HG03039 (cell line): ENCODE measurements at regions not wholly inside any gene's neighbourhood (a gene's known extent, or its start where the extent isn't known, plus 50 kb on each side); places are given as distances from the start of the nearest gene placed in this dataset.
"Not testable (repeated sequence)": the region's sequence is repeated elsewhere in the genome, so short reads cannot be mapped to it uniquely, and the experiment has no call there.

Experiments
- ATAC-seq: cut with Tn5 transposase; IDR thresholded peaks from one replicate; pipeline ENCODE4 v1.9.1; 2021; ENCODE audit warnings: mild to moderate bottlenecking, moderate library complexity; ENCODE audit not compliant: unreplicated experiment

DNA sequence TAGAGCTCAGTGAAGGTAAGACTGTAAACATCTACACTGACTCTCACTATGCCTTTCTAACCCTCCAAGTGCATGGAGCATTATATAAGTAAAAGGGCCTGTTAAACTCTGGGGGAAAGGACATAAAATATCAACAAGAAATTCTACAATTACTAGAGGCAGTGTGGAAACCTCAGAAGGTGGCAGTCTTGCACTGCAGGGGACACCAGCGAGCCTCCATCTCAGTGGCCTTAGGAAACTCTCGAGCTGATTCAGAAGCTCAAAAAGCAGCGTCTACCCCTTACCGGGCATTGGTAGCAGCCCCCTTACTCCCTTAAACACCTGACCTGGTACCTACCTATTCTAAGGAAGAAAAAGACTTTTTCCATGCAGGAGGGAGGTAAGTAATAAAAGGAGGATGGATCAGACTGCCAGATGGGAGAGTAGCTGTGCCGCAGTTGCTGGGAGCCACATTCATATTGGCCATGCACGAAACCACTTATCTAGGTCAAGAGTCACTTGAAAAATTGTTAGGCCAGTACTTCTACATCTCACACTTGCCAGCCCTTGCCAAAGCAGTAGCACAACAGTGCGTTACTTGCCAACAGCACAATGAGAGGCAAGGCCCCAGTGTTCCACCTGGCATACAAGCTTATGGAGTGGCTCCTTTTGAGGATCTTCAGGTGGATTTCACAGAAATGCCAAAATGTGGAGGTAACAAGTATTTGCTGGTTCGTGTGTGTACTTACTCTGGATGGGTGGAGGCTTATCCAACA, 258.8 kb upstream of the PRKX start:
- not testable (repeated sequence) for ATAC-seq

- ATAC-seq = no peak
These were observed 255.3 kb upstream of the PRKX start for GRCh38 chrX:3968749-3969148.

- peak; percentile 72 for ATAC-seq
These were observed 250.5 kb upstream of the PRKX start for GRCh38 chrX:3963980-3964379.

DNA sequence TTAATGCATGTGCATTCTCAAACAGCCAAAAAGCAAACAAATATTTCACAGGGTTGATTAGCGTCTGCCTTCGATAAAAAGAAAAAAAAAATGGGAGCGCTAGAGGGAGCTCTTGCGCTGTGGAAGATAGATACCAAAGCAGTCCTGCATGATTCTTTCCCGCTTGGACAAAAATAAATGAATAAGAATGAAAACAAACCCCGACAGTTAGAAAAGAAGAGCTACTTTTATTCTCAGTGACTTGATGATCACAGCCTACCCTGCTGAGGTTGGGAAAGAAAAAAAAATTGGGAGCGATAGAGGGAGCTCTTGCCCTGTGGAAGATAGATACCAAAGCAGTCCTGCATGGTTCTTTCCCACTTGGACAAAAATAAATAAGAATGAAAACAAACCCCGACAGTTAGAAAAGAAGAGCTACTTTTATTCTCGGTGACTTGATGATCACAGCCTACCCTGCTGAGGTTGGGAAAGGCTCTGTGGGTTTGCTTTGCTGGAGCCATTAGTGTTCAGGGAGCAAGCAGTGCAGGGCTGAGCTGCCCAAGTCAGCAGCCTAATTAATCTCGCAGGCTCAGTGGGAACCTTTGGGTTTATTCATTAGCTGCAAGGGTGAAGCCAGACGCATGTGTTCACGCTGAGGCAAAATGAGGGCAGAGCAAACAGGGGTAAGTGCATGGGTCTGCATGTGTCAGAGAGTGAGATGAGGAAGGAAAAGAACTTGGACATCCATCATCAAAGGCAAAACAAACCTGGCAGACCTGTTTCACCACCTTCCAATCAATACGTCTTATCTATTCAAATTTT, 249.3 kb upstream of the PRKX start:
- no peak for ATAC-seq

DNA sequence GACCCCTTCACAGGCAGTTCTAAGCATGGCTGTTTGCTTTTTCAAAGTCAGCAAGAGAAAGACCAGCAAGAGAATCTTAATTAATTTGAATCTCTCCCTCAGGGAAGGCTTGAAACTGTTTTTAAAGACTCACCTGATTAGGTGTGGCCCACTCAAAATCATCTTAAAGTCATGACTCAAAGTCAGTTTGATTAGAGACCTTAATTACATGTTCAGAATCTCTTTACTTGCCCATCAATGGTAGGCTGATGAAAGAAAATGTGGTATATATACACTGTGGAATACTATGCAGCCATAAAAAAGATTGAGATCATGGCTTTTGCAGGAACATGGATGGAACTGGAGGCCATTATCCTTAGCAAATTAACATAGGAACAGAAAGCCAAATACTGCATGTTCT, 247.5 kb upstream of the PRKX start:
- ATAC-seq = no peak

DNA sequence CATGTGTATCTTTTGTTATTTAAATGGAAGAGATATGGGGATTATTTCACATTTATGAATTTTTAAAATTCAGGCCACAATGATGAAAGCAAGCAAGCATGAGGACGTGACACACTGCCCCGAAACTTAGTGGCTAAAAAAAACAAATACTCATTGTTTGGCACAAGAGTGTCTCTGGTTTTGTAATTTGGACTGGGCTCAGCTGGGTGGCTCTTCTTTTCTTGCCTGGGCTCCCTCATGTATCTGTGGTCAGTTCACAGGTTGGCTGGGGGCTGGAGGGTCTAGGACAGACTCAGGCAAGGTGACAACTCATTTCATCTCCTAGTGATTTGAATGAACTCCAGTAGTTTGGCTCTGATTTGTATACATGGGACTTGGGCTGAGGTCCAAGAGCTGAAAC, 238.4 kb upstream of the PRKX start:
- no peak for ATAC-seq

GRCh38 chrX:3950373-3950772, 236.9 kb upstream of the PRKX start:
- no peak for ATAC-seq

DNA sequence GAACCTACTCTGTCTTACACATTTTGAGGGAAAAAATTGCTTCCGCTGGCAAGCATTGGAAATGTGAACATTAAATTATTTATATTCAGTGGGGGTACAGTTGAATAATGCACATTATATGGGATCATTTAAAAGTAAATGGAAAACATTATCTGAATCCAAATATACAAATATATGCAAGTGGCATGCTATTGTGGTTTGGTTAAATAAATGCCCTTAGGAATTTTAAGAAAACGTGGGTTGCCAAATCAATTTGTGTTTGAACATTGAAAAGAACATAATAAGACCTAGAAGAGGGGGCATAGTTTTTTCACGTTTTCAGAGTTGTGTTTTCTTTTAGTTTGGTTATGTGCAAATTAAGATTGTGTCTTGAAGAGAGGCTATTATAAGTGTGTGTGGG, 230.5 kb upstream of the PRKX start:
- no peak for ATAC-seq

DNA sequence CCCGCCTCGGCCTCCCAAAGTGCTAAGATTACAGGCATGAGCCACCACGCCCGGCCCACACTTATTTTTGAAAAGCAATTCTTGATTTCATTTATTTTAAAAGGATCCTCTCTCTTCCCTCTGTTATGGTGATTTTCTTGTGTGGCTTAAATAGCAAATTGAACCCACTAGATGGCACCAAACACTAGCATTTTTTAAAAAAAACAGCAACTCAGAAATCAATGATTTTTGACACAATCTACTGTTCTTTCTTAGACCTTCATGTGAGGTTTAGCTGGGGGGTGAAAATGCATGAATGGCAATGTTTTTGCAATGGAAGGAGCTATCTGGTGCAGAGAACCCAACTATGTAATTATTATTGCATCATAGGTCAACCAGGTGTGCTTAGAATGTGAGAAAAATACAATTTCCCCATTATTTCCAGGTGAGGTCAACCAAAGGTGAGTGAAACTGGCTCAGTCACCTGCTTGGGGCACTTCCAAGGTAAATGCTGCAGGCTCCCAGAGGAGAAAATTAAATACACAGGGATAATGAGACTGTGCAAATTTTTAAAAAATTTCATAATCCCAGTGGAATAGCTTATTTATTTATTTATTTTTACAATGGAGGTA, 226.7 kb upstream of the PRKX start:
- ATAC-seq = no peak

GRCh38 chrX:3938587-3938986, 225.1 kb upstream of the PRKX start:
- ATAC-seq = no peak

DNA sequence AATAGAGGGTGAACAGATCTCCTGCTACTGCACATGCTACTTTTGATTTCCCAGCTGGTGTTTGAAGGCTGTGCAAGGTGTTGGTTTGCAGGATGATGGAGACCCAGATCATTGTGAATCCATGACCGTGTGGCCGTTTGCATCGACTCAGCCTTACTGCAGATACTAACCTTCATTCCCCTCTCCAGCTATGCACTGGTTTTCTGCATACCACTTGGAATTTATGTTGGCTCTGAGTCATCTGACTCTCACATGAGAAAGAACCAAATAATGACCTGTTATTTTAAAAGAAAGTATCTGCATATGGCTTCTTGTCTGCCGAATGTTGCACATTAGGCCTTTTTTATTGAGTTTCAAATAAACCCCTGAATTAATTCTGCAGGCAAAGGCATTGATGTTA, 221.7 kb upstream of the PRKX start:
- ATAC-seq = not testable (repeated sequence)

DNA sequence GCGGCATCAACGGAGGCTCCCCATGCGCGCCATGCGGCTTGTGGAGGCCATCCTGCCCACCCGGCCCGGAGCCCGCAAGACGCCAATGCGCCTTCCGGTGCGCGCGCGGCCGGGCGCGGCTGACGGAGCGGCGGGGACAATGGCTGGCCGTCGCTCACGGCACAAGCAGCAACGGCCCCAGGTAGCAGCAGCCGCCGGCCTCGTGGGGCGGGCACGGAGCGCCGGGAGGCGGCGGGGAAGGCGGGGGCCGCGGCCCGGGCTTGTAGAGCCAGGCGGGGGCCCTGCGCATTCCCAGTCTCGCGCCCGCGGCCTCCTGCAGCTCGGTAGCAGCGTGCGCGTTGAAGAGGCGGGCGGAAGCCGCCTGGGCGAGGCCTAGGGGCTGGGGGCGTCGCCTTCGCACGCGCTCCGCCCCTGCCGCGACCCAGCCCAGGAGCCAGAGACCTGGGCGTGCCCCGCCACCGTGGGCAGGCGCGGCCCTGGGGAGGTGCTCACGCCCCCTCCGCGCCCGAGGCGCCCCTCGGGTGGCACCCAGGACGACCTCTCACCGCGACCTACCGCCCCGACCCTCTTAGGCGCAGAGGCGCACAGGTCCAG, 207.1 kb upstream of the PRKX start:
- peak; percentile 95 for ATAC-seq

DNA sequence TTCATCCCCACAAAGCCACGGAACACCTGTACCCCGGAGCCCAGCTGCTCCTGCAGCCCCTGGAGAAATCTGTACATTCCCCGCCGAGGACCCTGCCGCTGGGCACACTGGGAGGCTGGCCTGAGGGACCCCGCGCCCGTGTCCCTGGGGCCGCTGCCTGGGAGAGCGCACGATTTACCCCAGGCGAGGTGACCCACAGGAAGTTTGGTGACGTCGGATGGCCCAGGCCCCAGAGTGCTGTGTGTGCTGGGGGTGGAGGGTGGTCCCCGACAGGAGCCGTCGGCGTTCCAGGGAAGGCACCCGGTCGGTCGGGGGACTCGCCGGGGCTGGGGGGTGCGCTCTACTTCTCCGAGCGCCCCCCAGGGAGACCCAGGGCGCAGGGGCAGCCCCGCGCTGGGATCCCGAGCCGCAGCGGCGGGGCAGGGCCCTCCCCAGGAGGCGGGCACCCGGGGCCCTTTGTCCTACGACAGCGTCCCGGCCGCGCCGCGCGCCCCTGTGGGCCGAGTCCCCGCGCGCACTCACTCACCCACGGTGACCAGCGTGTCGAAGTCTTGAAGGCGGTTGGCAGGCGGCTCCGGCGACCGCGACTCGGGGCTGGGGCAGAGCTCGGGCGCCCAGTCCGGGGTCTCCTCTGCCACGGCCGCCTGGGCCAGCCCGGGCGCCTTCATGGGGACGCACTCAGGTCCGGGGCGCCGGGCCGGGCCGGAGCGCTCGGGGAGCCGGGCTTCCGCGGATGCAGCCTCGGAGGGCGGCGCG, 206.4 kb upstream of the PRKX start:
- ATAC-seq = peak; percentile 30

GRCh38 chrX:3914813-3915212, 201.4 kb upstream of the PRKX start:
- not testable (repeated sequence) for ATAC-seq

DNA sequence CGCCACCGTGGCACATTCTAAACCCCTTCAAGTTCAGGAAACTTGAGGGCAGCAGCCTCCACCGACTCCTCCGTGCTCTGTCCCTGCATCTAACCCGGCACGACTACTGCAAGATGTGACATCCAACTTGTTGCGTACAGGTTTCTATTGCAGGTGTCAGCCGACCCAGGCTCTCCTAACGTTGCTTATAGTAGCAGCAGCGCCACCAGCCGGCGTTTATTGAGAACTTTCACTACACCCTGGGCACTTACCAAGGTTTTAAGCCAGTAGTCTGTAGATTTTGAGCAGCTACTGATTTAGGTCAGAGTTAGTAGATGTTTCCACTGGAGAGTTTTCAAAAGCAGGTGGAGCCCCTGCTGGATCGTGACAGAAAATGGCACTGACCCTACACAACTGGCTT, 200.6 kb upstream of the PRKX start:
- not testable (repeated sequence) for ATAC-seq

GRCh38 chrX:3911012-3911411, 197.6 kb upstream of the PRKX start:
- not testable (repeated sequence) for ATAC-seq

GRCh38 chrX:3910611-3911010, 197.2 kb upstream of the PRKX start:
- ATAC-seq = not testable (repeated sequence)

DNA sequence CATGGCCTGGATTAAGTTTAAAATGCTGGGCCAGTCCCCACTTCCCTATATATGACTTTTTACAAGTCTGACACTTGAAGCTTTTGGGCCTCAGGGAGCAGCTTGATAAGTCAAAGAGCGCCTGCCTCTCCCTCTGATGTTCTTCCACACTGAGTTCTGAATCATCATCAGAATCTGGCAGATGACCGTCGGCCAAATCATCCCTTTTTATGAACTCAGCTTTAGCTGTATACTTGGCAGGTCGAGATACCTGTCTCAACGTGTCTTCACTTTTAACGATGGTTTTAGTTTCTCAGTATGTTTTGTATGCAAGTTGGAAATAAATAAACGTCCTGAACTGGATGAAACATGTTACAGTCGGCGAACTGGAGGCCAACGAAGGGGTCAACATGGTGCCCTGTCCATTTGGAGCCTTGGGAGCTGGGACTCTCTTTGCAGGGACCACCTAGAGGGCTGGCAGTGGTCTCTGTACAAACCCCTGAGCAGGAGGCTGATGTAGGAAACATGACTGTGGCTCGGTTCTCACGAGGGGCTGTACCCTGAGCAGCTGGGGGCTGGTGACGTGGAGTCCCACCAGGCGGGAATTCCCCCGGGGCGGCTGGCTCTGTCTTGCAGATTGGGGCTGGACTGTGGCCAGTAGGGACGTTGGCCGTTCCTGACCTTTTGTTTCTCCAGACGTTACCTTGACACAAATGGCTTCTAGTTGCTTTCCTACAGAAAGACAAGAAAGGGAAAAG, 192.2 kb upstream of the PRKX start:
- not testable (repeated sequence) for ATAC-seq

- not testable (repeated sequence) for ATAC-seq
These were observed 188.8 kb upstream of the PRKX start for GRCh38 chrX:3902222-3902621.

- not testable (repeated sequence) for ATAC-seq
These were observed 183.3 kb upstream of the PRKX start for GRCh38 chrX:3896755-3897154.
